HCT116 (cell line): ENCODE measurements at regions not wholly inside any gene's neighbourhood (a gene's known extent, or its start where the extent isn't known, plus 50 kb on each side); places are given as distances from the start of the nearest gene placed in this dataset.

Experiments used
- ATAC-seq: fragments of 200-7000 bp; cut with Tn5 transposase; 2 replicates; pipeline ENCODE4 v1.9.1; 2020; ENCODE audit warnings: mild to moderate bottlenecking, moderate library complexity
- BruUV-seq: library from RNA; stranded (reverse); fragments of 400-500 nt; replicated peaks from 2 replicates; lab custom pipeline; 2021; lab: Mats Ljungman, UMichigan
- CTCF ChIA-PET: fragments of 300-600 bp; sonication (Branson Sonifier 250); formaldehyde crosslinking; loops from one replicate; lab custom pipeline; 2021; ENCODE audit warnings: antibody characterized with exemption; lab: Charles Lee
- POLR2A ChIA-PET: fragments of 300-600, 350-600 bp; sonication (Branson Sonifier 250); formaldehyde crosslinking; loops from one replicate; lab custom pipeline; 2021; ENCODE audit warnings: antibody characterized with exemption; lab: Charles Lee
- RAD21 ChIA-PET, 2 experiments: fragments of 300-600 bp; sonication (Branson Sonifier 250); formaldehyde crosslinking; loops; one replicate each; lab custom pipeline; 2023; ENCODE audit warnings: low total read pairs in 2 of 2; ENCODE audit not compliant: uncharacterized antibody in 2 of 2, unreplicated experiment in 2 of 2, low non-redundant PET in 1 of 2; lab: Charles Lee
- DNase-seq: peaks from one replicate; pipeline ENCODE4 v3.0.0-alpha.2; 2010; ENCODE audit warnings: low read depth, low spot score
- H2AFZ ChIP-seq: fragments of 200-600 bp; shearing (Covaris generic), sonication (generic); 2 replicates; pipeline ENCODE4 v1.6.1; 2017; ENCODE audit warnings: low read depth, mixed run types, mixed read lengths, antibody characterized with exemption, low read length; ENCODE audit not compliant: poor library complexity, severe bottlenecking
- H3K27ac ChIP-seq: 2 replicates; pipeline ENCODE4 v1.5.1; 2012; ENCODE audit warnings: low read depth, low read length
- H3K27me3 ChIP-seq: fragments of 200-600 bp; sonication (generic); 2 replicates; pipeline ENCODE4 v1.6.1; 2016; ENCODE audit warnings: mixed run types, low read length, mixed read lengths; ENCODE audit not compliant: insufficient read depth
- H3K36me3 ChIP-seq, 2 experiments: fragments of 200-500 bp in 1 of 2; fragments of 200-600 bp in 1 of 2; sonication (Bioruptor generic) in 1 of 2; sonication (generic) in 1 of 2; 2 replicates each; pipeline versions ENCODE4 v1.5.1 to v1.6.1; 2014 to 2016; ENCODE audit warnings: low read length in 2 of 2, inconsistent platforms in 1 of 2, mixed read lengths in 1 of 2, mixed run types in 1 of 2; ENCODE audit not compliant: insufficient read depth in 2 of 2, control insufficient read depth in 1 of 2
- H3K4me1 ChIP-seq, 2 experiments: fragments of 200-600 bp in 1 of 2; sonication (generic) in 1 of 2; 2 replicates each; pipeline versions ENCODE4 v1.5.1 to v1.6.1; 2012 to 2017; ENCODE audit warnings: low read length in 2 of 2, inconsistent platforms in 1 of 2, mild to moderate bottlenecking in 1 of 2, mixed read lengths in 1 of 2, mixed run types in 1 of 2, moderate library complexity in 1 of 2; ENCODE audit not compliant: insufficient read depth in 2 of 2, control insufficient read depth in 1 of 2
- H3K4me2 ChIP-seq: fragments of 200-600 bp; sonication (generic); 2 replicates; pipeline ENCODE4 v1.6.1; 2017; ENCODE audit warnings: mixed run types, low read length, mixed read lengths
- H3K4me3 ChIP-seq, 2 experiments: fragments of 200-600 bp in 1 of 2; sonication (generic) in 1 of 2; replicated peaks in 1 of 2; 2 replicates each; pipeline ENCODE4 v1.5.1; 2011 to 2016; ENCODE audit warnings: low read length in 2 of 2, control low read depth in 1 of 2, low read depth in 1 of 2, mild to moderate bottlenecking in 1 of 2, mixed read lengths in 1 of 2, mixed run types in 1 of 2
- H3K79me2 ChIP-seq: fragments of 200-600 bp; sonication (generic); 2 replicates; pipeline ENCODE4 v1.6.1; 2017; ENCODE audit warnings: mild to moderate bottlenecking, mixed run types, low read length, moderate library complexity, mixed read lengths; ENCODE audit not compliant: insufficient read depth
- H3K9ac ChIP-seq: fragments of 200-600 bp; sonication (generic); 2 replicates; pipeline ENCODE4 v1.6.1; 2016; ENCODE audit warnings: low read length, mixed read lengths
- H3K9me2 ChIP-seq: fragments of 200-600 bp; sonication (generic), shearing (Covaris generic); 2 replicates; pipeline ENCODE4 v1.6.1; 2017; ENCODE audit warnings: mixed run types, mild to moderate bottlenecking, moderate library complexity; ENCODE audit not compliant: insufficient read depth
- H3K9me3 ChIP-seq, 2 experiments: fragments of 200-500 bp in 1 of 2; fragments of 200-600 bp in 1 of 2; sonication (Bioruptor generic) in 1 of 2; sonication (generic) in 1 of 2; 2 replicates each; pipeline ENCODE4 v1.6.1; 2014 to 2017; ENCODE audit warnings: low read length in 2 of 2, mixed read lengths in 2 of 2, inconsistent platforms in 1 of 2, low read depth in 1 of 2, mild to moderate bottlenecking in 1 of 2, mixed run types in 1 of 2, moderate library complexity in 1 of 2; ENCODE audit not compliant: control insufficient read depth in 1 of 2, insufficient read depth in 1 of 2
- H4K20me1 ChIP-seq: fragments of 200-600 bp; sonication (generic), shearing (Covaris generic); 2 replicates; pipeline ENCODE4 v1.6.1; 2017; ENCODE audit warnings: mixed run types, mild to moderate bottlenecking, moderate library complexity; ENCODE audit not compliant: insufficient read depth
- CEBPB ChIP-seq: IDR thresholded peaks from 2 replicates; pipeline ENCODE4 v1.6.1; 2012; ENCODE audit warnings: low read depth
- EGR1 ChIP-seq: IDR thresholded peaks from 2 replicates; pipeline ENCODE4 v1.6.1; 2012; ENCODE audit warnings: low read depth
- EZH2 ChIP-seq: fragments of 200-600 bp; sonication (generic); IDR thresholded peaks from 2 replicates; pipeline ENCODE4 v1.6.1; 2017; ENCODE audit warnings: antibody characterized with exemption, mixed run types
- EZH2phosphoT487 ChIP-seq: fragments of 200-600 bp; IDR thresholded peaks from 2 replicates; pipeline ENCODE4 v1.6.1; 2018; ENCODE audit warnings: antibody characterized with exemption, borderline replicate concordance
- FOSL1 ChIP-seq: IDR thresholded peaks from 2 replicates; pipeline ENCODE4 v1.6.1; 2012; ENCODE audit warnings: low read depth
- JUND ChIP-seq: IDR thresholded peaks from 2 replicates; pipeline ENCODE4 v1.6.1; 2012
- POLR2A ChIP-seq: IDR thresholded peaks from 2 replicates; pipeline ENCODE4 v1.7.0; 2011; ENCODE audit warnings: borderline replicate concordance; ENCODE audit not compliant: insufficient read depth, insufficient read length; ENCODE audit errors: extremely low read depth
- RAD21 ChIP-seq: IDR thresholded peaks from 2 replicates; pipeline ENCODE4 v1.6.1; 2012; ENCODE audit warnings: low read depth, mild to moderate bottlenecking
- SIN3A ChIP-seq: IDR thresholded peaks from 2 replicates; pipeline ENCODE4 v1.6.1; 2012; ENCODE audit warnings: low read depth
- SP1 ChIP-seq: IDR thresholded peaks from 2 replicates; pipeline ENCODE4 v1.6.1; 2012; ENCODE audit warnings: low read depth
- TCF7L2 ChIP-seq: IDR thresholded peaks from 2 replicates; pipeline ENCODE4 v1.7.0; 2011; ENCODE audit warnings: borderline replicate concordance, inconsistent platforms; ENCODE audit not compliant: insufficient read depth, insufficient read length; ENCODE audit errors: extremely low read depth
- YY1 ChIP-seq: IDR thresholded peaks from 2 replicates; pipeline ENCODE4 v1.6.1; 2011; ENCODE audit warnings: low read length, low read depth, moderate library complexity, mild to moderate bottlenecking; ENCODE audit not compliant: insufficient replicate concordance; ENCODE audit errors: extremely low read depth
- ZNF274 ChIP-seq: fragments of 200-500 bp; sonication (Bioruptor generic); IDR thresholded peaks from 2 replicates; pipeline ENCODE4 v1.6.1; 2014; ENCODE audit warnings: mild to moderate bottlenecking, low read depth, low read length, inconsistent platforms
- intact Hi-C: fragments of 100-400 bp; cut with micrococcal nuclease; formaldehyde crosslinking; loops from 2 replicates; pipeline ENCODE4 v1.10.0; 2022
- TF ChIP-seq, protein P1 (sequence below): IDR thresholded peaks from 2 replicates; pipeline ENCODE4 v1.6.1; 2012
- TF ChIP-seq, protein P2 (sequence below): IDR thresholded peaks from 2 replicates; pipeline ENCODE4 v1.6.1; 2012; ENCODE audit warnings: low read depth

DNA sequence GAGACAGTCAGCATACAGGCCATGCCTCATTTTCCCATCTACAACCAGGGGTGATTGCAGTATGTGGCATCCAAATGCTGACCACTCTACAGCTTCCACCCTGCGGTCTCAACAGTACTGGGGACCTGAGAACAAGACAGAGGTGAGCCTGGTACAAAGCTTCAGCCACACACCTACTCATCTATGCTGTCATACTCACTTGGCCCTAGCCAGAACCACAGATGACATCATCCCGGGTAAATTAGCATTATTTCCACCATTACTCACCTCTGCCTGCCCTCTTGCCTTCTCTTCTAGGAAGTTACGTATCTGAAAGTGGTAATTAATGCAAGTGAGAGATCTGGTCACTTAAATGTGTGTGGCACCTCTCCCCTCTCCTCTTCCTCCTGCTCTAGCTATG lies 208.2 kb upstream of the ARL4C start:
- H3K27me3 ChIP-seq, result no peaks in the 10 kb centered on the region
- RAD21 ChIA-PET, result no interaction called here
- TF ChIP-seq RAD21, result no peak
- TF ChIP-seq YY1, result no peak
- TF ChIP-seq JUND, result peak; percentile 32; the same call in 1 of the 2 replicates
- TF ChIP-seq, protein P1, sequence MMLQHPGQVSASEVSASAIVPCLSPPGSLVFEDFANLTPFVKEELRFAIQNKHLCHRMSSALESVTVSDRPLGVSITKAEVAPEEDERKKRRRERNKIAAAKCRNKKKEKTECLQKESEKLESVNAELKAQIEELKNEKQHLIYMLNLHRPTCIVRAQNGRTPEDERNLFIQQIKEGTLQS, result peak; percentile 61; the same call in 1 of the 2 replicates
- no peak for TF ChIP-seq EZH2
- TF ChIP-seq FOSL1, result 0 out of 2 replicates have a peak, but pooled peaks have one; percentile 24
- intact Hi-C loops, result no loop called here
- no peaks in the 10 kb centered on the region for H3K36me3 ChIP-seq
- no peak overlapping the region for H3K27ac ChIP-seq
- CTCF ChIA-PET, result interaction anchor here (1.0 kb wide), 1 partner anchor 11 kb away, joined by 3 read pairs; no protein-coding TSS in a partner anchor
- H2AFZ ChIP-seq, result no peak overlapping the region
- no peak overlapping the region for H3K9ac ChIP-seq
- peaks cover 0 to 6% of the 10 kb centered on the region in 2 experiments; a peak in 2 of 4 replicates for H3K4me1 ChIP-seq
- H3K4me3 ChIP-seq, result no peak overlapping the region
- no peak for ATAC-seq
- peak overlapping the region; percentile 25; the same call in 1 of the 2 replicates for H3K4me2 ChIP-seq
- DNase-seq, result peak; percentile 10
- POLR2A ChIA-PET, result interaction anchor here (1.2 kb wide), 1 partner anchor 10 kb away, joined by 6 read pairs; no protein-coding TSS in a partner anchor
- H3K9me2 ChIP-seq, result no peaks in the 10 kb centered on the region
- no TSS peak for BruUV-seq
- no peaks in the 10 kb centered on the region for H4K20me1 ChIP-seq
- no peaks in the 10 kb centered on the region for H3K79me2 ChIP-seq
- H3K9me3 ChIP-seq, result no peaks in the 10 kb centered on the region

DNA sequence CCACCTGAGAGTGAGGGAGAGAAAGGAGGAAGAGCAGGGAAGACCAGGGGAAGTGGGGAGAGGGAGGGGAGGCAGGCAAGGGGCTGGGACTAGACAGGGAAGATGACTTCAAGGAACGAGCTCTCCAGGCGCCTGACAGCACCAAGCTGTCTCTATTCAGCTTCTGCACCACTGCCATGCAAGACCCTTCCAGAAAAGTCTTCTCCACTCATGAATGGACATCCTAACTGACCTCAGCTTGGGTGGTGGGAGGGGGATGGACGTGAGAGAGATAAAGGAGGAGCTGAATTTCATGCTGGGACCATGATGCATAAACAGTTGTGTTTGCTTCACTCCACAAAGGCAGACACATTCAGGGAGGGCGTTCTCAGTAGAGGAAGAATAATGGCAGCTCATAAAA lies 206.4 kb upstream of the ARL4C start:
- RAD21 ChIA-PET, result no interaction called here
- intact Hi-C loops, result no loop called here
- peaks cover 0 to 3% of the 10 kb centered on the region in 2 experiments; a peak in 1 of 4 replicates for H3K9me3 ChIP-seq
- CTCF ChIA-PET, result no interaction called here
- ATAC-seq, result no peak
- no peaks in the 10 kb centered on the region for H3K9me2 ChIP-seq
- POLR2A ChIA-PET, result no interaction called here
- no peak for DNase-seq
- BruUV-seq, result no TSS peak
- no peaks in the 10 kb centered on the region for H3K36me3 ChIP-seq
- H3K9ac ChIP-seq, result no peak overlapping the region
- H3K4me3 ChIP-seq, result no peak overlapping the region
- H3K4me2 ChIP-seq, result no peak overlapping the region
- H4K20me1 ChIP-seq, result no peaks in the 10 kb centered on the region
- H2AFZ ChIP-seq, result no peak overlapping the region
- no peak overlapping the region for H3K27ac ChIP-seq
- peaks cover 0 to 6% of the 10 kb centered on the region in 2 experiments; a peak in 2 of 4 replicates for H3K4me1 ChIP-seq
- H3K79me2 ChIP-seq, result no peaks in the 10 kb centered on the region
- no peaks in the 10 kb centered on the region for H3K27me3 ChIP-seq
- TF ChIP-seq SP1 (no peak), TCF7L2 (no peak), YY1 (no peak), SIN3A (no peak), EGR1 (no peak), EZH2 (no peak), EZH2phosphoT487 (no peak), FOSL1 (no peak), POLR2A (no peak), CEBPB (no peak), ZNF274 (no peak)
- TF ChIP-seq, protein P2, sequence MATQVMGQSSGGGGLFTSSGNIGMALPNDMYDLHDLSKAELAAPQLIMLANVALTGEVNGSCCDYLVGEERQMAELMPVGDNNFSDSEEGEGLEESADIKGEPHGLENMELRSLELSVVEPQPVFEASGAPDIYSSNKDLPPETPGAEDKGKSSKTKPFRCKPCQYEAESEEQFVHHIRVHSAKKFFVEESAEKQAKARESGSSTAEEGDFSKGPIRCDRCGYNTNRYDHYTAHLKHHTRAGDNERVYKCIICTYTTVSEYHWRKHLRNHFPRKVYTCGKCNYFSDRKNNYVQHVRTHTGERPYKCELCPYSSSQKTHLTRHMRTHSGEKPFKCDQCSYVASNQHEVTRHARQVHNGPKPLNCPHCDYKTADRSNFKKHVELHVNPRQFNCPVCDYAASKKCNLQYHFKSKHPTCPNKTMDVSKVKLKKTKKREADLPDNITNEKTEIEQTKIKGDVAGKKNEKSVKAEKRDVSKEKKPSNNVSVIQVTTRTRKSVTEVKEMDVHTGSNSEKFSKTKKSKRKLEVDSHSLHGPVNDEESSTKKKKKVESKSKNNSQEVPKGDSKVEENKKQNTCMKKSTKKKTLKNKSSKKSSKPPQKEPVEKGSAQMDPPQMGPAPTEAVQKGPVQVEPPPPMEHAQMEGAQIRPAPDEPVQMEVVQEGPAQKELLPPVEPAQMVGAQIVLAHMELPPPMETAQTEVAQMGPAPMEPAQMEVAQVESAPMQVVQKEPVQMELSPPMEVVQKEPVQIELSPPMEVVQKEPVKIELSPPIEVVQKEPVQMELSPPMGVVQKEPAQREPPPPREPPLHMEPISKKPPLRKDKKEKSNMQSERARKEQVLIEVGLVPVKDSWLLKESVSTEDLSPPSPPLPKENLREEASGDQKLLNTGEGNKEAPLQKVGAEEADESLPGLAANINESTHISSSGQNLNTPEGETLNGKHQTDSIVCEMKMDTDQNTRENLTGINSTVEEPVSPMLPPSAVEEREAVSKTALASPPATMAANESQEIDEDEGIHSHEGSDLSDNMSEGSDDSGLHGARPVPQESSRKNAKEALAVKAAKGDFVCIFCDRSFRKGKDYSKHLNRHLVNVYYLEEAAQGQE, result no peak
